ENCODE measurements at regions not wholly inside any gene's neighbourhood (a gene's known extent, or its start where the extent isn't known, plus 50 kb on each side); places are given as distances from the start of the nearest gene placed in this dataset.

GRCh38 chr5:153352685-153353219 is 137.7 kb upstream of the GRIA1 start:
- no peak for DNase-seq (ENCODE audit: extremely low read depth, low read depth)

GRCh38 chr5:153357493-153358112 is 132.9 kb upstream of the GRIA1 start:
- no peak for TF ChIP-seq CTCF (IDR thresholded peaks at IDR 0.05; ENCODE audit: low read depth, low read length)
- no peak for DNase-seq (ENCODE audit: extremely low read depth, low read depth)

More at GRCh38 chr5:153352685-153353219, 137.7 kb upstream of the GRIA1 start:
- TF ChIP-seq CTCF (IDR thresholded peaks at IDR 0.05; ENCODE audit: low read depth, low read length): no peak

- TF ChIP-seq CTCF (IDR thresholded peaks at IDR 0.05; ENCODE audit: low read depth, low read length): no peak
- no peak for DNase-seq (ENCODE audit: extremely low read depth, low read depth)
These were observed 132.0 kb upstream of the GRIA1 start for GRCh38 chr5:153358315-153358976.

GRCh38 chr5:153360860-153361259 is 129.6 kb upstream of the GRIA1 start:
- DNase-seq (ENCODE audit: extremely low read depth, low read depth): no peak
- TF ChIP-seq CTCF (IDR thresholded peaks at IDR 0.05; ENCODE audit: low read depth, low read length): no peak

GRCh38 chr5:153361735-153362409 is 128.6 kb upstream of the GRIA1 start:
- no peak for DNase-seq (ENCODE audit: extremely low read depth, low read depth)
- TF ChIP-seq CTCF (IDR thresholded peaks at IDR 0.05; ENCODE audit: low read depth, low read length): no peak

- no peak for DNase-seq (ENCODE audit: extremely low read depth, low read depth)
- TF ChIP-seq CTCF (IDR thresholded peaks at IDR 0.05; ENCODE audit: low read depth, low read length): no peak
These were observed 124.9 kb upstream of the GRIA1 start for GRCh38 chr5:153365547-153365946.

GRCh38 chr5:153367466-153367865 is 123.0 kb upstream of the GRIA1 start:
- DNase-seq (ENCODE audit: extremely low read depth, low read depth): no peak
- TF ChIP-seq CTCF (IDR thresholded peaks at IDR 0.05; ENCODE audit: low read depth, low read length): no peak

Data from AG09319 (cell line).